Adrenal gland (tissue), 9 donors: ENCODE measurements at regions not wholly inside any gene's neighbourhood (a gene's known extent, or its start where the extent isn't known, plus 50 kb on each side); places are given as distances from the start of the nearest gene placed in this dataset.
A peak's percentile ranks its signal among the peaks of the same experiment; 100 is the strongest.

Source experiments
- DNase-seq, 7 donors: peaks; one replicate each; pipeline ENCODE4 v3.0.0-alpha.2; 2019 to 2020
- H3K27ac ChIP-seq, 5 donors: fragments of 200-600 bp; sonication (generic) in 4 of 5; 1 replicate in 3 of 5; 2 replicates in 2 of 5; pipeline versions ENCODE4 v1.5.1 to v1.8.0; 2016 to 2020; ENCODE audit warnings: mild to moderate bottlenecking in 1 of 5
- H3K27me3 ChIP-seq: fragments of 200-600 bp; 2 replicates; pipeline ENCODE4 v1.8.0; 2021
- H3K36me3 ChIP-seq, 2 donors: fragments of 200-600 bp; replicated peaks in 1 of 2; 1 replicate in 1 of 2; 2 replicates in 1 of 2; pipeline versions ENCODE4 v1.5.1 to v1.8.0; 2018 to 2022
- H3K4me1 ChIP-seq, 2 donors: fragments of 200-600 bp; replicated peaks in 1 of 2; 1 replicate in 1 of 2; 2 replicates in 1 of 2; pipeline versions ENCODE4 v1.5.1 to v1.8.0; 2018 to 2021
- H3K4me3 ChIP-seq, 4 donors: fragments of 200-600 bp; sonication (generic) in 3 of 4; one replicate each; pipeline ENCODE4 v1.5.1; 2016 to 2018
- H3K9me3 ChIP-seq, 3 donors: fragments of 200-600 bp; sonication (generic) in 1 of 3; replicated peaks in 1 of 3; 1 replicate in 2 of 3; 2 replicates in 1 of 3; pipeline versions ENCODE4 v1.5.1 to v1.8.0; 2016 to 2021
- CTCF ChIP-seq, 6 experiments: fragments of 450-650 bp in 4 of 6; fragments of 200-600 bp in 2 of 6; sonication (generic) in 1 of 6; IDR thresholded peaks; 1 replicate in 5 of 6; 2 replicates in 1 of 6; pipeline versions ENCODE4 v1.5.1 to v1.8.0; 2016 to 2021; ENCODE audit warnings: antibody characterized with exemption in 6 of 6, mild to moderate bottlenecking in 2 of 6, moderate library complexity in 1 of 6
- POLR2A ChIP-seq, 2 donors: fragments of 450-650 bp; IDR thresholded peaks; one replicate each; pipeline ENCODE4 v1.6.1; 2017; ENCODE audit warnings: antibody characterized with exemption in 2 of 2, mild to moderate bottlenecking in 2 of 2, moderate library complexity in 1 of 2
- WGBS, 4 donors: extraction: QIAGEN DNeasy Blood & Tissue Kit in 2 of 4; methylation state at CpG; one replicate each; pipeline versions ENCODE4 v1.1.5 to v1.1.7; 2013 to 2017; 5-methylcytosine and 5-hydroxymethylcytosine counted together
- intact Hi-C, 2 donors: fragments of 100-400 bp; cut with DNase I; formaldehyde crosslinking; loops; one replicate each; pipeline versions ENCODE4 v1.14.1 to v1.15.0; 2022 to 2023
- donor health status: healthy with polysubstance abuse.
- donor health status: Bipolar disorder and iron deficiency.
- donor health status: DM: yes; HTN: yes; CAD: no.
- donor health status: DM: no; HTN: no; CAD: no.
- donor health status: DM: no; HTN: no; CAD: no.

DNA sequence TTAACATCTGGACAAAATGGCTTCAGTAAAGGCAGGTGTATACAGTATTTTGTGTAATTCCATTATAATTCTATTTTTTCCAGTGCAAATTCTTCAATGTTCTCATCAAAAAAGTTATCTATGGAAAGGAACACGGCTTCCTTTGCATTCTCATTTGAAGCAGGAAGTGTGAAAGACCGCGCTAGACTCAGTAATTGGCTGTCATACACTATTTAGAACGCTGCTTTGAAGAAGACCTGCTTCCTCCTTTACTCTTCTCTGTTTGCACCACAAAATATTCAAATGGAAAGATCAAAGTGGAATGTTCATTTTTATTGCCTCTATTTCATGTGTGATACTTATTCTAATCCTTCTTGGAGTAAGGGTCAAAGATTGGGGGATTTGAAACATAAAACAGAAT is 883.7 kb downstream of the TSN start:
- H3K4me1 ChIP-seq = peaks cover 4 to 11% of the 10 kb centered on the region in 2 donors
- intact Hi-C loops = no loop called here
- 74 to 80% (median 76%) methylated on average over 4 of the region's 4 CpGs for WGBS, 4 donors
- TF ChIP-seq POLR2A (IDR thresholded peaks at IDR 0.05) (no peak), CTCF (IDR thresholded peaks at IDR 0.05) (no peak)
- no peaks in the 10 kb centered on the region for H3K9me3 ChIP-seq
- no peak overlapping the region for H3K27ac ChIP-seq
- H3K36me3 ChIP-seq = no peaks in the 10 kb centered on the region
- no peak for DNase-seq
- no peak overlapping the region for H3K4me3 ChIP-seq
- no peaks in the 10 kb centered on the region for H3K27me3 ChIP-seq

- H3K27ac ChIP-seq = no peak overlapping the region
- no peak overlapping the region for H3K4me3 ChIP-seq
- H3K27me3 ChIP-seq = no peaks in the 10 kb centered on the region
- WGBS, 4 donors = 81 to 92% (median 87%) methylated on average over 2 of the region's 2 CpGs
- DNase-seq = no peak
- TF ChIP-seq POLR2A (IDR thresholded peaks at IDR 0.05) = no peak
- H3K4me1 ChIP-seq = peaks cover 0 to 5% of the 10 kb centered on the region in 2 donors
- H3K36me3 ChIP-seq = no peaks in the 10 kb centered on the region
- H3K9me3 ChIP-seq = no peaks in the 10 kb centered on the region
- intact Hi-C loops = no loop called here
Measured at GRCh38 chr2:122639711-122640110, 884.3 kb downstream of the TSN start.

GRCh38 chr2:122643725-122644329 is 888.4 kb downstream of the TSN start:
- TF ChIP-seq CTCF (IDR thresholded peaks at IDR 0.05) (no peak), POLR2A (IDR thresholded peaks at IDR 0.05) (no peak)
- H3K9me3 ChIP-seq = no peaks in the 10 kb centered on the region
- 58 to 78% (median 66%) methylated on average over 1 of the region's 1 CpG for WGBS, 4 donors
- no peak overlapping the region for H3K4me3 ChIP-seq
- intact Hi-C loops = no loop called here
- H3K36me3 ChIP-seq = no peaks in the 10 kb centered on the region
- peak; percentile 41 to 83 (median 48) for DNase-seq
- H3K27ac ChIP-seq = no peak overlapping the region
- peaks cover 0 to 5% of the 10 kb centered on the region in 2 donors for H3K4me1 ChIP-seq
- H3K27me3 ChIP-seq = no peaks in the 10 kb centered on the region

GRCh38 chr2:122651236-122651635 is 895.8 kb downstream of the TSN start:
- intact Hi-C loops = no loop called here
- H3K4me1 ChIP-seq = no peaks in the 10 kb centered on the region
- DNase-seq = no peak
- no peak overlapping the region for H3K27ac ChIP-seq
- no peaks in the 10 kb centered on the region for H3K36me3 ChIP-seq
- no peaks in the 10 kb centered on the region for H3K9me3 ChIP-seq
- no peaks in the 10 kb centered on the region for H3K27me3 ChIP-seq
- no peak overlapping the region for H3K4me3 ChIP-seq
- no peak for TF ChIP-seq CTCF (IDR thresholded peaks at IDR 0.05)
- TF ChIP-seq POLR2A (IDR thresholded peaks at IDR 0.05) = no peak
- WGBS, 4 donors = 63 to 79% (median 76%) methylated on average over 2 of the region's 2 CpGs

GRCh38 chr2:122651780-122652179 is 896.3 kb downstream of the TSN start:
- Histone ChIP-seq H3K4me1 (no peaks in the 10 kb centered on the region), H3K27ac (no peak overlapping the region), H3K4me3 (no peak overlapping the region), H3K9me3 (no peaks in the 10 kb centered on the region), H3K36me3 (no peaks in the 10 kb centered on the region), H3K27me3 (no peaks in the 10 kb centered on the region)
- no peak for DNase-seq
- 93 to 95% (median 94%) methylated on average over 2 of the region's 2 CpGs for WGBS, 4 donors
- intact Hi-C loops = no loop called here
- TF ChIP-seq CTCF (IDR thresholded peaks at IDR 0.05) = no peak
- no peak for TF ChIP-seq POLR2A (IDR thresholded peaks at IDR 0.05)
